ENCODE measurements at regions not wholly inside any gene's neighbourhood (a gene's known extent, or its start where the extent isn't known, plus 50 kb on each side); places are given as distances from the start of the nearest gene placed in this dataset.
A peak's percentile ranks its signal among the peaks of the same experiment; 100 is the strongest.
"Not testable (repeated sequence)": the region's sequence is repeated elsewhere in the genome, so short reads cannot be mapped to it uniquely, and the experiment has no call there.

- H3K27ac ChIP-seq (ENCODE audit: low read depth, low read length); H3K4me3 ChIP-seq (ENCODE audit: low read length): not testable (repeated sequence)
Observed at GRCh38 chr6:169396009-169396539, 142.4 kb upstream of the THBS2 start.

GRCh38 chr6:169395080-169395805 is 141.6 kb upstream of the THBS2 start:
- WGBS (ENCODE audit: extremely low coverage, insufficient coverage, low lambda C conversion rate), result no CpG with 5 or more reads among the region's 7 CpGs
- Histone ChIP-seq H2AK5ac (ENCODE audit: low read length) (no peak overlapping the region), H3K27ac (ENCODE audit: low read depth, low read length) (no peak overlapping the region)

More at GRCh38 chr6:169396009-169396539, 142.4 kb upstream of the THBS2 start:
- not testable (repeated sequence) for H3K9ac ChIP-seq (ENCODE audit: low read length); H4K5ac ChIP-seq (ENCODE audit: low read length); H4K8ac ChIP-seq (ENCODE audit: low read depth, low read length); H3K56ac ChIP-seq (ENCODE audit: low read length); H3K18ac ChIP-seq (ENCODE audit: low read length); H3K79me1 ChIP-seq (ENCODE audit: low read length); H2AK5ac ChIP-seq (ENCODE audit: low read length); H3K4ac ChIP-seq (ENCODE audit: low read depth, low read length); H2BK15ac ChIP-seq (replicated peaks; ENCODE audit: low read depth); H3K4me2 ChIP-seq (ENCODE audit: low read length); H2BK5ac ChIP-seq (ENCODE audit: low read length); H3K27me3 ChIP-seq (ENCODE audit: insufficient read depth, low read length, poor library complexity); H3K36me3 ChIP-seq (ENCODE audit: control insufficient read depth, insufficient read depth, low read length); H3K4me1 ChIP-seq (ENCODE audit: control insufficient read depth, low read depth, low read length); H2BK120ac ChIP-seq (ENCODE audit: low read depth, low read length); H3K79me2 ChIP-seq (ENCODE audit: control insufficient read depth, insufficient read depth, low read length); H3K23ac ChIP-seq (ENCODE audit: low read length)
- no CpG with 5 or more reads among the region's 7 CpGs for WGBS (ENCODE audit: extremely low coverage, insufficient coverage, low lambda C conversion rate)
- peak; percentile 28 for DNase-seq

DNA sequence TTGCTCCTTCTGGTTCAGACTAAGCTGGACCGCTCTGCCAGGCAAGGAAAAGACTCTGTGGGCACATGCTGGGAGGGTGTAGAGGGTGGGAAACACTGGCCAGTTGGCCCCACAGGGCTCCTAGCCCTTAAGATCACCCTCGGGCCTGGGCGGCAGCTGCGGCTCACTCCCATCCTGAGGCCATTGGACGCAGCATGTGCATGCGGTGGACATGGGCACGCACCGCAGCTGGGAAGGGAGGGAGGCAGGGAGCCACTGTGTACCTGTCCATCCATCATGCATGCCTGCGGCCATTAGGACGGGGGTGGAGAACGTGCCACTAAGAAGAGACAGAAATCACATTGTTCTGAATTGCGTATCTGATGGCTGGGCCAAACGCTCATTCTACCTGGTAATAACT is 140.1 kb upstream of the THBS2 start:
- Histone ChIP-seq H3K27ac (ENCODE audit: low read depth, low read length) (no peak overlapping the region), H2BK15ac (replicated peaks; ENCODE audit: low read depth) (no peak overlapping the region), H2BK120ac (ENCODE audit: low read depth, low read length) (no peak overlapping the region), H3K27me3 (ENCODE audit: insufficient read depth, low read length, poor library complexity) (no peaks in the 10 kb centered on the region), H3K9ac (ENCODE audit: low read length) (no peak overlapping the region), H3K79me2 (ENCODE audit: control insufficient read depth, insufficient read depth, low read length) (no peaks in the 10 kb centered on the region), H3K36me3 (ENCODE audit: control insufficient read depth, insufficient read depth, low read length) (no peaks in the 10 kb centered on the region), H3K4me3 (ENCODE audit: low read length) (no peak overlapping the region), H3K18ac (ENCODE audit: low read length) (no peak overlapping the region), H2AK5ac (ENCODE audit: low read length) (no peak overlapping the region), H4K5ac (ENCODE audit: low read length) (no peak overlapping the region), H3K56ac (ENCODE audit: low read length) (no peak overlapping the region), H4K8ac (ENCODE audit: low read depth, low read length) (no peak overlapping the region), H3K4me1 (ENCODE audit: control insufficient read depth, low read depth, low read length) (no peaks in the 10 kb centered on the region), H3K23ac (ENCODE audit: low read length) (no peak overlapping the region), H3K79me1 (ENCODE audit: low read length) (no peaks in the 10 kb centered on the region), H3K4me2 (ENCODE audit: low read length) (no peak overlapping the region), H3K4ac (ENCODE audit: low read depth, low read length) (no peak overlapping the region), H2BK5ac (ENCODE audit: low read length) (no peak overlapping the region)
- WGBS (ENCODE audit: extremely low coverage, insufficient coverage, low lambda C conversion rate), result no CpG with 5 or more reads among the region's 13 CpGs
- DNase-seq, result no peak

More at GRCh38 chr6:169395080-169395805, 141.6 kb upstream of the THBS2 start:
- no peaks in the 10 kb centered on the region for H3K27me3 ChIP-seq (ENCODE audit: insufficient read depth, low read length, poor library complexity)
- no peak overlapping the region for H4K8ac ChIP-seq (ENCODE audit: low read depth, low read length)
- no peak overlapping the region for H3K4me3 ChIP-seq (ENCODE audit: low read length)
- H3K4me2 ChIP-seq (ENCODE audit: low read length), result no peak overlapping the region
- H3K4me1 ChIP-seq (ENCODE audit: control insufficient read depth, low read depth, low read length), result no peaks in the 10 kb centered on the region
- no peak overlapping the region for H3K9ac ChIP-seq (ENCODE audit: low read length)
- no peak overlapping the region for H2BK5ac ChIP-seq (ENCODE audit: low read length)
- H3K79me1 ChIP-seq (ENCODE audit: low read length), result no peaks in the 10 kb centered on the region
- no peak for DNase-seq
- H3K23ac ChIP-seq (ENCODE audit: low read length), result no peak overlapping the region
- H3K36me3 ChIP-seq (ENCODE audit: control insufficient read depth, insufficient read depth, low read length), result no peaks in the 10 kb centered on the region
- no peak overlapping the region for H2BK120ac ChIP-seq (ENCODE audit: low read depth, low read length)
- H2BK15ac ChIP-seq (replicated peaks; ENCODE audit: low read depth), result no peak overlapping the region
- no peak overlapping the region for H3K18ac ChIP-seq (ENCODE audit: low read length)
- no peaks in the 10 kb centered on the region for H3K79me2 ChIP-seq (ENCODE audit: control insufficient read depth, insufficient read depth, low read length)
- no peak overlapping the region for H3K56ac ChIP-seq (ENCODE audit: low read length)
- no peak overlapping the region for H4K5ac ChIP-seq (ENCODE audit: low read length)
- no peak overlapping the region for H3K4ac ChIP-seq (ENCODE audit: low read depth, low read length)

GRCh38 chr6:169391473-169392071 is 137.9 kb upstream of the THBS2 start:
- Histone ChIP-seq H3K56ac (ENCODE audit: low read length) (no peak overlapping the region), H3K4me3 (ENCODE audit: low read length) (no peak overlapping the region), H2BK120ac (ENCODE audit: low read depth, low read length) (no peak overlapping the region), H3K27me3 (ENCODE audit: insufficient read depth, low read length, poor library complexity) (no peaks in the 10 kb centered on the region), H4K5ac (ENCODE audit: low read length) (no peak overlapping the region), H3K36me3 (ENCODE audit: control insufficient read depth, insufficient read depth, low read length) (no peaks in the 10 kb centered on the region), H2AK5ac (ENCODE audit: low read length) (no peak overlapping the region), H3K23ac (ENCODE audit: low read length) (no peak overlapping the region), H3K4me2 (ENCODE audit: low read length) (no peak overlapping the region), H3K4ac (ENCODE audit: low read depth, low read length) (no peak overlapping the region), H3K18ac (ENCODE audit: low read length) (no peak overlapping the region), H3K27ac (ENCODE audit: low read depth, low read length) (no peak overlapping the region), H2BK5ac (ENCODE audit: low read length) (no peak overlapping the region), H3K4me1 (ENCODE audit: control insufficient read depth, low read depth, low read length) (no peaks in the 10 kb centered on the region), H3K79me2 (ENCODE audit: control insufficient read depth, insufficient read depth, low read length) (no peaks in the 10 kb centered on the region), H3K9ac (ENCODE audit: low read length) (no peak overlapping the region), H2BK15ac (replicated peaks; ENCODE audit: low read depth) (no peak overlapping the region), H3K79me1 (ENCODE audit: low read length) (no peaks in the 10 kb centered on the region), H4K8ac (ENCODE audit: low read depth, low read length) (no peak overlapping the region)
- no peak for DNase-seq
- WGBS (ENCODE audit: extremely low coverage, insufficient coverage, low lambda C conversion rate), result no CpG with 5 or more reads among the region's 2 CpGs

GRCh38 chr6:169388395-169389166 is 134.9 kb upstream of the THBS2 start:
- Histone ChIP-seq H4K5ac (ENCODE audit: low read length) (no peak overlapping the region), H3K27me3 (ENCODE audit: insufficient read depth, low read length, poor library complexity) (no peaks in the 10 kb centered on the region), H3K56ac (ENCODE audit: low read length) (no peak overlapping the region), H3K27ac (ENCODE audit: low read depth, low read length) (no peak overlapping the region), H2AK5ac (ENCODE audit: low read length) (no peak overlapping the region), H3K36me3 (ENCODE audit: control insufficient read depth, insufficient read depth, low read length) (no peaks in the 10 kb centered on the region), H3K4me3 (ENCODE audit: low read length) (no peak overlapping the region), H3K9ac (ENCODE audit: low read length) (no peak overlapping the region), H2BK120ac (ENCODE audit: low read depth, low read length) (no peak overlapping the region), H3K79me2 (ENCODE audit: control insufficient read depth, insufficient read depth, low read length) (no peaks in the 10 kb centered on the region), H3K23ac (ENCODE audit: low read length) (no peak overlapping the region), H3K18ac (ENCODE audit: low read length) (no peak overlapping the region), H4K8ac (ENCODE audit: low read depth, low read length) (no peak overlapping the region), H2BK15ac (replicated peaks; ENCODE audit: low read depth) (no peak overlapping the region), H2BK5ac (ENCODE audit: low read length) (no peak overlapping the region), H3K4me1 (ENCODE audit: control insufficient read depth, low read depth, low read length) (no peaks in the 10 kb centered on the region), H3K4ac (ENCODE audit: low read depth, low read length) (no peak overlapping the region), H3K79me1 (ENCODE audit: low read length) (no peaks in the 10 kb centered on the region), H3K4me2 (ENCODE audit: low read length) (no peak overlapping the region)
- DNase-seq, result no peak
- no CpG with 5 or more reads among the region's 20 CpGs for WGBS (ENCODE audit: extremely low coverage, insufficient coverage, low lambda C conversion rate)

Measured in mesendoderm (in vitro differentiated cells).